ENCODE measurements at regions not wholly inside any gene's neighbourhood (a gene's known extent, or its start where the extent isn't known, plus 50 kb on each side); places are given as distances from the start of the nearest gene placed in this dataset.

GRCh38 chr9:135309763-135310125 is 169.8 kb upstream of the PPP1R26 start:
- no peak overlapping the region for H3K27ac Mint-ChIP-seq
- Histone ChIP-seq H3K9me3 (ENCODE audit: low read depth) (no peaks in the 10 kb centered on the region), H3K9ac (no peak overlapping the region), H3K79me2 (ENCODE audit: low read depth) (no peaks in the 10 kb centered on the region), H3K27ac (no peak overlapping the region), H3F3A (ENCODE audit: low read depth) (no peaks in the 10 kb centered on the region), H2AFZ (replicated peaks) (no peak overlapping the region), H4K20me1 (ENCODE audit: low read depth) (no peaks in the 10 kb centered on the region), H3K36me3 (no peaks in the 10 kb centered on the region), H3K4me3 (no peak overlapping the region), H3K4me1 (no peaks in the 10 kb centered on the region), H3K27me3 (no peaks in the 10 kb centered on the region), H3K4me2 (no peak overlapping the region)
- H3K27me3 Mint-ChIP-seq (ENCODE audit: insufficient read depth, low read depth): peaks cover 3% of the 10 kb centered on the region
- no peak for DNase-seq (ENCODE audit: low spot score)
- peaks cover 9% of the 10 kb centered on the region for H3K9me3 Mint-ChIP-seq
- no peaks in the 10 kb centered on the region for H3K36me3 Mint-ChIP-seq
- H3K4me3 Mint-ChIP-seq: no peak overlapping the region
- TF ChIP-seq CTCF (IDR thresholded peaks at IDR 0.05) (no peak), EZH2 (IDR thresholded peaks at IDR 0.05) (no peak), EZH2phosphoT487 (IDR thresholded peaks at IDR 0.05) (no peak)
- H3K4me1 Mint-ChIP-seq: peaks cover 4% of the 10 kb centered on the region

- Histone ChIP-seq H4K20me1 (ENCODE audit: low read depth) (no peaks in the 10 kb centered on the region), H3K27ac (no peak overlapping the region), H3K4me3 (no peak overlapping the region), H3K4me1 (no peaks in the 10 kb centered on the region), H3K9ac (no peak overlapping the region), H3F3A (ENCODE audit: low read depth) (no peaks in the 10 kb centered on the region), H2AFZ (replicated peaks) (no peak overlapping the region), H3K27me3 (no peaks in the 10 kb centered on the region), H3K9me3 (ENCODE audit: low read depth) (no peaks in the 10 kb centered on the region), H3K36me3 (no peaks in the 10 kb centered on the region), H3K4me2 (no peak overlapping the region), H3K79me2 (ENCODE audit: low read depth) (no peaks in the 10 kb centered on the region)
- Mint-ChIP-seq H3K4me3 (no peak overlapping the region), H3K27ac (no peak overlapping the region), H3K4me1 (peaks cover 4% of the 10 kb centered on the region), H3K36me3 (no peaks in the 10 kb centered on the region), H3K27me3 (ENCODE audit: insufficient read depth, low read depth) (peaks cover 3% of the 10 kb centered on the region), H3K9me3 (peaks cover 9% of the 10 kb centered on the region)
- no peak for DNase-seq (ENCODE audit: low spot score)
- TF ChIP-seq EZH2phosphoT487 (IDR thresholded peaks at IDR 0.05) (no peak), EZH2 (IDR thresholded peaks at IDR 0.05) (no peak), CTCF (IDR thresholded peaks at IDR 0.05) (no peak)
Measured at GRCh38 chr9:135310134-135310533, 169.4 kb upstream of the PPP1R26 start.

GRCh38 chr9:135315572-135315971 is 164.0 kb upstream of the PPP1R26 start:
- Histone ChIP-seq H3K9ac (no peak overlapping the region), H3K79me2 (ENCODE audit: low read depth) (no peaks in the 10 kb centered on the region), H2AFZ (replicated peaks) (no peak overlapping the region), H3F3A (ENCODE audit: low read depth) (no peaks in the 10 kb centered on the region), H3K27me3 (no peaks in the 10 kb centered on the region), H3K4me2 (no peak overlapping the region), H3K4me1 (peaks cover 9% of the 10 kb centered on the region), H4K20me1 (ENCODE audit: low read depth) (no peaks in the 10 kb centered on the region), H3K36me3 (no peaks in the 10 kb centered on the region), H3K27ac (no peak overlapping the region), H3K4me3 (no peak overlapping the region), H3K9me3 (ENCODE audit: low read depth) (no peaks in the 10 kb centered on the region)
- no peak for DNase-seq (ENCODE audit: low spot score)
- Mint-ChIP-seq H3K4me1 (peaks cover 4% of the 10 kb centered on the region), H3K4me3 (no peak overlapping the region), H3K27ac (no peak overlapping the region), H3K9me3 (peaks cover 9% of the 10 kb centered on the region), H3K27me3 (ENCODE audit: insufficient read depth, low read depth) (no peaks in the 10 kb centered on the region), H3K36me3 (no peaks in the 10 kb centered on the region)
- TF ChIP-seq EZH2phosphoT487 (IDR thresholded peaks at IDR 0.05) (no peak), EZH2 (IDR thresholded peaks at IDR 0.05) (no peak), CTCF (IDR thresholded peaks at IDR 0.05) (no peak)

- DNase-seq (ENCODE audit: low spot score): no peak
- H3K79me2 ChIP-seq (ENCODE audit: low read depth): no peaks in the 10 kb centered on the region
- H4K20me1 ChIP-seq (ENCODE audit: low read depth): no peaks in the 10 kb centered on the region
- H3K4me1 Mint-ChIP-seq: peaks cover 4% of the 10 kb centered on the region
- peaks cover 9% of the 10 kb centered on the region for H3K4me1 ChIP-seq
- H3K4me2 ChIP-seq: no peak overlapping the region
- H2AFZ ChIP-seq (replicated peaks): no peak overlapping the region
- no peak overlapping the region for H3K4me3 ChIP-seq
- no peaks in the 10 kb centered on the region for H3K27me3 ChIP-seq
- H3K4me3 Mint-ChIP-seq: no peak overlapping the region
- H3K36me3 ChIP-seq: no peaks in the 10 kb centered on the region
- H3K9me3 Mint-ChIP-seq: peaks cover 7% of the 10 kb centered on the region
- no peaks in the 10 kb centered on the region for H3K36me3 Mint-ChIP-seq
- H3K27me3 Mint-ChIP-seq (ENCODE audit: insufficient read depth, low read depth): no peaks in the 10 kb centered on the region
- no peak overlapping the region for H3K27ac ChIP-seq
- H3K9ac ChIP-seq: no peak overlapping the region
- TF ChIP-seq CTCF (IDR thresholded peaks at IDR 0.05) (no peak), EZH2 (IDR thresholded peaks at IDR 0.05) (no peak), EZH2phosphoT487 (IDR thresholded peaks at IDR 0.05) (no peak)
- H3K27ac Mint-ChIP-seq: no peak overlapping the region
- H3F3A ChIP-seq (ENCODE audit: low read depth): no peaks in the 10 kb centered on the region
- H3K9me3 ChIP-seq (ENCODE audit: low read depth): no peaks in the 10 kb centered on the region
Measured at GRCh38 chr9:135320331-135320730, 159.3 kb upstream of the PPP1R26 start.
